Activated CD4-positive, alpha-beta T cell treated with anti-CD3 and anti-CD28 coated beads, Interleukin-2, amount 50 U/mL, for 4 hours (primary cell): ENCODE measurements at regions not wholly inside any gene's neighbourhood (a gene's known extent, or its start where the extent isn't known, plus 50 kb on each side); places are given as distances from the start of the nearest gene placed in this dataset.
"Not testable (repeated sequence)": the region's sequence is repeated elsewhere in the genome, so short reads cannot be mapped to it uniquely, and the experiment has no call there.

Source experiments
- DNase-seq, 2 experiments: peaks; one replicate each; pipeline ENCODE4 v3.0.0-alpha.2; 2020

GRCh38 chr6:137970368-137970767, 103.3 kb downstream of the TNFAIP3 start:
- DNase-seq, result peak; percentile 17 to 26

GRCh38 chr6:137973201-137973600, 106.1 kb downstream of the TNFAIP3 start:
- no peak for DNase-seq

- DNase-seq, result no peak
Observed at GRCh38 chr6:137975188-137975940, 108.3 kb downstream of the TNFAIP3 start.

GRCh38 chr6:137976430-137976829, 109.4 kb downstream of the TNFAIP3 start:
- no peak for DNase-seq

- DNase-seq, result no peak
Observed at GRCh38 chr6:137977206-137977605, 110.1 kb downstream of the TNFAIP3 start.

- no peak for DNase-seq
Observed at GRCh38 chr6:137977814-137978213, 110.8 kb downstream of the TNFAIP3 start.

GRCh38 chr6:137978252-137978896, 111.3 kb downstream of the TNFAIP3 start:
- no peak for DNase-seq

- DNase-seq, result not testable (repeated sequence)
Observed at GRCh38 chr6:137979263-137979662, 112.2 kb downstream of the TNFAIP3 start.

- no peak for DNase-seq
Observed at GRCh38 chr6:137980777-137981176, 113.7 kb downstream of the TNFAIP3 start.

GRCh38 chr6:137981758-137982157, 114.7 kb downstream of the TNFAIP3 start:
- DNase-seq, result no peak

GRCh38 chr6:137982418-137983189, 115.5 kb downstream of the TNFAIP3 start:
- DNase-seq, result peak in 1 of 2 experiments; percentile 6

- DNase-seq, result no peak
Observed at GRCh38 chr6:137983269-137983668, 116.2 kb downstream of the TNFAIP3 start.

GRCh38 chr6:137989664-137990063, 117.6 kb downstream of the PERP start:
- DNase-seq, result no peak

GRCh38 chr6:137995371-137995770, 111.8 kb downstream of the PERP start:
- no peak for DNase-seq

GRCh38 chr6:137998461-137999019, 108.7 kb downstream of the PERP start:
- DNase-seq, result no peak

GRCh38 chr6:137999815-138000214, 107.4 kb downstream of the PERP start:
- DNase-seq, result no peak

- DNase-seq, result no peak
Observed at GRCh38 chr6:138000941-138001340, 106.3 kb downstream of the PERP start.

GRCh38 chr6:138001750-138002349, 105.4 kb downstream of the PERP start:
- DNase-seq, result peak; percentile 59

GRCh38 chr6:138004430-138005287, 102.6 kb downstream of the PERP start:
- no peak for DNase-seq

- DNase-seq, result no peak
Observed at GRCh38 chr6:138005846-138006245, 101.4 kb downstream of the PERP start.

- no peak for DNase-seq
Observed at GRCh38 chr6:138007014-138007472, 100.2 kb downstream of the PERP start.

- DNase-seq, result no peak
Observed at GRCh38 chr6:138008791-138009190, 98.4 kb downstream of the PERP start.
